Gastrocnemius medialis (tissue), 4 donors: ENCODE measurements at regions not wholly inside any gene's neighbourhood (a gene's known extent, or its start where the extent isn't known, plus 50 kb on each side); places are given as distances from the start of the nearest gene placed in this dataset.

Experiments used
- ATAC-seq, 2 donors: fragments of 150-250 bp; one replicate each; pipeline ENCODE4 v1.9.1; 2016
- DNase-seq, 2 donors: peaks; one replicate each; pipeline ENCODE4 v3.0.0-alpha.2; 2019
- H3K27ac ChIP-seq, 4 donors: fragments of 200-600 bp; sonication (generic); 1 replicate in 1 of 4; 2 replicates in 3 of 4; pipeline ENCODE4 v1.5.1; 2016 to 2018; ENCODE audit warnings: mild to moderate bottlenecking in 2 of 4, moderate library complexity in 1 of 4
- H3K27me3 ChIP-seq, 3 donors: fragments of 200-600 bp; sonication (generic) in 2 of 3; 1 replicate in 1 of 3; 2 replicates in 2 of 3; pipeline versions ENCODE4 v1.5.1 to v1.6.0; 2016 to 2019; ENCODE audit warnings: mild to moderate bottlenecking in 1 of 3, moderate library complexity in 1 of 3
- H3K36me3 ChIP-seq, 2 donors: fragments of 200-600 bp; sonication (generic) in 1 of 2; one replicate each; pipeline ENCODE4 v1.5.1; 2017 to 2018
- H3K4me1 ChIP-seq, 2 donors: fragments of 200-600 bp; sonication (generic) in 1 of 2; one replicate each; pipeline ENCODE4 v1.5.1; 2016 to 2017; ENCODE audit warnings: mild to moderate bottlenecking in 2 of 2
- H3K4me3 ChIP-seq, 4 donors: fragments of 200-600 bp; sonication (generic) in 3 of 4; 1 replicate in 1 of 4; 2 replicates in 3 of 4; pipeline ENCODE4 v1.5.1; 2016 to 2019; ENCODE audit warnings: mild to moderate bottlenecking in 2 of 4
- H3K9me3 ChIP-seq, 3 donors: fragments of 200-600 bp; sonication (generic) in 2 of 3; 1 replicate in 1 of 3; 2 replicates in 2 of 3; pipeline ENCODE4 v1.5.1; 2016 to 2019
- POLR2A ChIP-seq, 2 donors: fragments of 450-650 bp; IDR thresholded peaks; one replicate each; pipeline ENCODE4 v1.6.1; 2017; ENCODE audit warnings: antibody characterized with exemption in 2 of 2, mild to moderate bottlenecking in 2 of 2, moderate library complexity in 2 of 2
- in situ Hi-C, 4 donors: fragments of 200-750 bp; cut with MboI; loops; one replicate each; pipeline versions ENCODE4 v1.15.0 to v1.8.0; 2017; ENCODE audit warnings: low sequenced_read_pairs in 4 of 4
- intact Hi-C: fragments of 100-400 bp; cut with DNase I; formaldehyde crosslinking; loops from one replicate; pipeline ENCODE4 v1.15.1; 2023; ENCODE audit warnings: low total_unique reads
- TF ChIP-seq, protein P1 (sequence below), 5 experiments: fragments of 450-650 bp in 3 of 5; fragments of 200-600 bp in 2 of 5; sonication (generic) in 2 of 5; IDR thresholded peaks in 4 of 5; conservative IDR thresholded peaks in 1 of 5; 1 replicate in 4 of 5; 2 replicates in 1 of 5; pipeline ENCODE4 v1.5.1; 2016 to 2019; ENCODE audit warnings: antibody characterized with exemption in 5 of 5, mild to moderate bottlenecking in 3 of 5, moderate library complexity in 3 of 5

DNA sequence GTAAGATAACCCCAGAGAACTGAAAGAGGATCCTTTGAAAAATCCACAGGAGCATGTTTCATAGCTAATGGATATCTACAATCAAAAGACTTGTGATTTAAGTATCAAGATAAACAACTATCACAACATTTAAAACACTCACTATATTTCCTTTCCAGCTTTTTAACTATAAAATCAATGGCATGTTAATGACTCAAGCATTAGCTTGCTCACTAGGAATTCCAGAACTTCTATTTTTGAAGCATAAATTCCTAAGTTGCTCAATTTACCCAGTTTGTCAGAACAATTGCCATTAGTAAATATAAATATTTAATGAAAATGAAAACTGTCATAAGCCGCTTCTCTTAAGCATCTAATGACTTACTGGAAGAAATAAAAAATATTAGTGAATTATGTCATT, 355.3 kb downstream of the PRELID2 start:
- in situ Hi-C loops, result no loop called here
- TF ChIP-seq, protein P1, sequence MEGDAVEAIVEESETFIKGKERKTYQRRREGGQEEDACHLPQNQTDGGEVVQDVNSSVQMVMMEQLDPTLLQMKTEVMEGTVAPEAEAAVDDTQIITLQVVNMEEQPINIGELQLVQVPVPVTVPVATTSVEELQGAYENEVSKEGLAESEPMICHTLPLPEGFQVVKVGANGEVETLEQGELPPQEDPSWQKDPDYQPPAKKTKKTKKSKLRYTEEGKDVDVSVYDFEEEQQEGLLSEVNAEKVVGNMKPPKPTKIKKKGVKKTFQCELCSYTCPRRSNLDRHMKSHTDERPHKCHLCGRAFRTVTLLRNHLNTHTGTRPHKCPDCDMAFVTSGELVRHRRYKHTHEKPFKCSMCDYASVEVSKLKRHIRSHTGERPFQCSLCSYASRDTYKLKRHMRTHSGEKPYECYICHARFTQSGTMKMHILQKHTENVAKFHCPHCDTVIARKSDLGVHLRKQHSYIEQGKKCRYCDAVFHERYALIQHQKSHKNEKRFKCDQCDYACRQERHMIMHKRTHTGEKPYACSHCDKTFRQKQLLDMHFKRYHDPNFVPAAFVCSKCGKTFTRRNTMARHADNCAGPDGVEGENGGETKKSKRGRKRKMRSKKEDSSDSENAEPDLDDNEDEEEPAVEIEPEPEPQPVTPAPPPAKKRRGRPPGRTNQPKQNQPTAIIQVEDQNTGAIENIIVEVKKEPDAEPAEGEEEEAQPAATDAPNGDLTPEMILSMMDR (IDR thresholded peaks at IDR 0.05 in 4 of 5, conservative IDR thresholded peaks at IDR 0.05 in 1 of 5), result no peak
- TF ChIP-seq POLR2A (IDR thresholded peaks at IDR 0.05), result no peak
- H3K4me3 ChIP-seq, result no peak overlapping the region
- H3K36me3 ChIP-seq, result no peaks in the 10 kb centered on the region
- ATAC-seq, result no peak
- H3K4me1 ChIP-seq, result no peaks in the 10 kb centered on the region
- intact Hi-C loops, result no loop called here
- H3K27ac ChIP-seq, result no peak overlapping the region
- no peaks in the 10 kb centered on the region for H3K9me3 ChIP-seq
- no peaks in the 10 kb centered on the region for H3K27me3 ChIP-seq
- no peak for DNase-seq

DNA sequence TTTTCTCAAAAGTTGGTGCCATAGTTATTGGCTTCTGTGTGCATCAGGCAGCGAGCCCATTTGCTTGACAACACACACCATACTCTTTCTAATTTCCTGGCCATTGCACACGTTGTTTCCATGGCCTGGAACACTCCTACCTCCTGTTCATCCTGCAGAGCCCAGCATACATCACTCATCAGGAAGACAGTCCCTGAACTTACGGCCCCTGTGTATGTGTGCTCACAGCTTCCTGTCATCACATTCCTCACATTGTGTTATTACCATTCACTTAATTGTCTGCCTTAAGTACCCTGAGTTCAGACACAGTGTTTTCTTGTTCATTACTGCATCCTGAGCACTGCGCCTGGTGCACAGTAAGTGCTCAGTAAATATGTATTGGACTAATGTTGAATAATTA, 355.9 kb downstream of the PRELID2 start:
- no peaks in the 10 kb centered on the region for H3K36me3 ChIP-seq
- ATAC-seq (no peak), DNase-seq (no peak)
- TF ChIP-seq, protein P1 (IDR thresholded peaks at IDR 0.05 in 4 of 5, conservative IDR thresholded peaks at IDR 0.05 in 1 of 5), result no peak
- TF ChIP-seq POLR2A (IDR thresholded peaks at IDR 0.05), result no peak
- in situ Hi-C loops, result no loop called here
- no peak overlapping the region for H3K27ac ChIP-seq
- no peaks in the 10 kb centered on the region for H3K9me3 ChIP-seq
- H3K27me3 ChIP-seq, result no peaks in the 10 kb centered on the region
- no peaks in the 10 kb centered on the region for H3K4me1 ChIP-seq
- no peak overlapping the region for H3K4me3 ChIP-seq
- intact Hi-C loops, result no loop called here

DNA sequence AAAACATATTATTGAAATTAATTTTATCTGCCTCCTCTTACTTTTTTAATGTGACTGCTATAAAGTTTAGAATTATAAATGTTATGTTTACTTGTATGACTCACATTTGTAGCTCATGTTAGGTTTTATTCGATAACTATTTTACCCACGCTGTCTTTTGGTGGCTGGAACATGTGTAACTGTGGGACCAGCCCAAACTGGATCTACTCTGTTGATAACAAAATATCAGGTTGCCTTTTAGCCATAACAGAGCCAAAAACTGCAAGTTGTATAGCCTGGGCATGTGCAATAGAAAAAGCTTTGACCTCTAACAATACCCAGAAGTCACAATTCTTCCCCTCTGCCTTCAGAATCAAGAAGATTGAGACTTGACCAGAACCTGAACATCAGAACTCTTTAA, 356.5 kb downstream of the PRELID2 start:
- DNase-seq (no peak), ATAC-seq (no peak)
- TF ChIP-seq, protein P1 (IDR thresholded peaks at IDR 0.05 in 4 of 5, conservative IDR thresholded peaks at IDR 0.05 in 1 of 5), result no peak
- no peaks in the 10 kb centered on the region for H3K4me1 ChIP-seq
- H3K27ac ChIP-seq, result no peak overlapping the region
- no peaks in the 10 kb centered on the region for H3K9me3 ChIP-seq
- intact Hi-C loops (no loop called here), in situ Hi-C loops (no loop called here)
- H3K27me3 ChIP-seq, result no peaks in the 10 kb centered on the region
- no peak overlapping the region for H3K4me3 ChIP-seq
- H3K36me3 ChIP-seq, result no peaks in the 10 kb centered on the region

DNA sequence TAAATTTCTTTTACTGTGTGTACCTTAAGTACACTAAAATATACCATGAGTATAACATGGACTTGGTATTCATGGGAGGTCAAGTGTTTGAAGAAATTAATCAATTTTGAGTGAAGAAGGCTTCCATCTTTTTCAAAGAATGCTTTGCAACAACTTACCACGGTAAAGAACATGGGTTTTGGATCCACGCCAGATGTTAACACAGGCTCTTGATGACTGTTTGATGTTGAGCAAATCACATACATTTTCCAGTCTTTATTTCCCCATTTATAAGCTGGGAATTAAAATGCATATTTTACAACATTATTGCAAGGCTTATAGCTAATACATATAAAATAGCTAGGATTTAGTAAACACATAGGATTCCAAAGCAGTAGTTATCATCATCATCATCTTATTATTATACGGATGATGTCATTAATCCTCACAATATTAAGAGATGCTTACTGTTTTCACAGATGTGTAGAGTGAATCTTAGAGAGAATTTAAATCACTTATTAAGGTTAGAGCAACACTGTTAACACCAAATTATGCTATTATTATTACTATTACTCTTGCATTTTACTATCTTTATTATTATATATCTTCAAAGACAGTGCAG, 362.0 kb downstream of the PRELID2 start:
- TF ChIP-seq, protein P1 (IDR thresholded peaks at IDR 0.05 in 4 of 5, conservative IDR thresholded peaks at IDR 0.05 in 1 of 5), result no peak
- TF ChIP-seq POLR2A (IDR thresholded peaks at IDR 0.05), result no peak
- Histone ChIP-seq H3K27ac (no peak overlapping the region), H3K36me3 (no peaks in the 10 kb centered on the region), H3K4me3 (no peak overlapping the region), H3K27me3 (no peaks in the 10 kb centered on the region), H3K9me3 (no peaks in the 10 kb centered on the region), H3K4me1 (no peaks in the 10 kb centered on the region)
- in situ Hi-C loops (no loop called here), intact Hi-C loops (no loop called here)
- DNase-seq (no peak), ATAC-seq (no peak)
